ENCODE measurements at regions not wholly inside any gene's neighbourhood (a gene's known extent, or its start where the extent isn't known, plus 50 kb on each side); places are given as distances from the start of the nearest gene placed in this dataset.

DNA sequence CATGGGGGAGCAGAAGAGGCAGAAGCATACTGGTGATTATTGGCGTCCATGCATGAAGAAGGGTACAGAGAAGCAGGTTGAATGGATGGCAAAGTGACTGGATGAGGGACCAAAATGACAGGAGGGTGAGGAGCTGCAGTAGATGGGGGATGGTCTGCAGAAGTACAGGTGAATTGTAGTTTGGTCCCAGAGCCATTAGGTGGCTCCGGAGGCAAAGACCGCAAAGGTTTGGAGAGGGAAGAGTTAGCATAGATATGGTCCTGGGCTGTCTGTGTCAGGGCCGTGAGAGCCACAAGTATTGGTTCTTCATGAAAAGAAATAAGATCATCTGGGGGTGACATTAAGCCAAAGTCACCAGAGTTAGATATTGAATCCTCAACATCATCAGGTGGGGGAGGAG lies 59.0 kb upstream of the ZNF726 start:
- no peak for TF ChIP-seq Cebpa-rat (IDR thresholded peaks at IDR 0.05)
- Histone ChIP-seq H3K4me2 (no peak overlapping the region), H3K9ac (no peak overlapping the region), H3K27ac (no peak overlapping the region), H3K27me3 (no peaks in the 10 kb centered on the region), H3K36me3 (no peaks in the 10 kb centered on the region), H3K4me1 (no peaks in the 10 kb centered on the region), H4K20me1 (no peaks in the 10 kb centered on the region), H3K4me3 (no peak overlapping the region), H3K9me3 (replicated peaks in 1 of 11) (peaks cover 21 to 52% (median 37%) of the 10 kb centered on the region in 11 experiments)

DNA sequence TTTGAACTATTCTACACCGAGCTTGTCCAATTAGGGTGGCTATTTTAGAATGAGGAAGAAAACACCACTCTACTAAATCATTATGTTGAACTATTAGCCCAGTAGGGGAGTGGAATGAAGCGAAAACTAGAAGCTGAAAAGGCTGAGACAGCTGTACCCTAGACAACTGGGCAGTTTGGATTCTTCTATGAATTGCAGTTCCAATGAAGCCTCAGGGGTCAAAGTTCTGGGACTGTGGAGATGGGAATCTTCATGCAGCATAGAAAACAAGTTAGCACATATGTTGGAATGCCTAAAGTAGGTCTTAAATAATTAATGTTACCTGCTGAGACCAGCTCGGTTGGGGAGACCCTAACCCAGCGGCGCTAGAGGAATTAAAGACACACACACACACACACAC lies 62.7 kb upstream of the ZNF726 start:
- no peaks in the 10 kb centered on the region for H4K20me1 ChIP-seq
- H3K27ac ChIP-seq, result no peak overlapping the region
- TF ChIP-seq Cebpa-rat (IDR thresholded peaks at IDR 0.05), result no peak
- peaks cover 33 to 77% (median 66%) of the 10 kb centered on the region in 11 experiments for H3K9me3 ChIP-seq (replicated peaks in 1 of 11)
- H3K27me3 ChIP-seq, result no peaks in the 10 kb centered on the region
- no peak overlapping the region for H3K4me3 ChIP-seq
- H3K9ac ChIP-seq, result no peak overlapping the region
- no peak overlapping the region for H3K4me2 ChIP-seq
- no peaks in the 10 kb centered on the region for H3K36me3 ChIP-seq
- no peaks in the 10 kb centered on the region for H3K4me1 ChIP-seq

DNA sequence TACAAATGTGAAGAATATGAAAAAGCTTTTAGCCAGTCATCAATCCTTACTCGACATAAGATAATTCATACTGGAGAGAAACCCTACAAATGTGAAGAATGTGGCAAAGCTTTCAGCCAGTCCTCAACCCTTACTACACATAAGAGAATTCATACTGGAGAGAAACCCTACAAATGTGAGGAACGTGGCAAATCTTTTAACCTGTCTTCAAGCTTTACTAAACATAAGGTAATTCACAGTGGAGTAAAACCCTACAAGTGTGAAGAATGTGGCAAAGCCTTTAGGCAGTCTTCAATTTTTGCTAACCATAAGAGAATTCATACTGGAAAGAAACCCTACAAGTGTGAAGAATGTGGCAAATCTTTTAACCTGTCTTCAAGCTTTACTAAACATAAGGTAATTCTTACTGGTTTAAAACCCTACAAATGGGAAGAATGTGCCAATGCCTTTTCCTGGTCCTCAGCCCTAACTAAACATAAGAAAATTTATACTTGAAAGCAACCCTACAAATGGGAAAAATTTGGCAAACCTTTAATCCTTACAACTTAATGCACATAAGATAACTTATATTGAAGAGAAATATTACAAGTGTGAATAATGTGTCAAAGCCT lies 74.1 kb upstream of the ZNF681 start:
- no peak overlapping the region for H3K9ac ChIP-seq
- peaks cover 83 to 98% (median 89%) of the 10 kb centered on the region in 11 experiments for H3K9me3 ChIP-seq (replicated peaks in 1 of 11)
- H3K27ac ChIP-seq, result no peak overlapping the region
- TF ChIP-seq Cebpa-rat (IDR thresholded peaks at IDR 0.05), result no peak
- no peaks in the 10 kb centered on the region for H3K36me3 ChIP-seq
- no peak overlapping the region for H3K4me2 ChIP-seq
- H3K4me1 ChIP-seq, result no peaks in the 10 kb centered on the region
- no peaks in the 10 kb centered on the region for H4K20me1 ChIP-seq
- peak overlapping the region in 1 of 10 experiments; percentile 23; a peak in 1 of 20 replicates for H3K4me3 ChIP-seq
- no peaks in the 10 kb centered on the region for H3K27me3 ChIP-seq

DNA sequence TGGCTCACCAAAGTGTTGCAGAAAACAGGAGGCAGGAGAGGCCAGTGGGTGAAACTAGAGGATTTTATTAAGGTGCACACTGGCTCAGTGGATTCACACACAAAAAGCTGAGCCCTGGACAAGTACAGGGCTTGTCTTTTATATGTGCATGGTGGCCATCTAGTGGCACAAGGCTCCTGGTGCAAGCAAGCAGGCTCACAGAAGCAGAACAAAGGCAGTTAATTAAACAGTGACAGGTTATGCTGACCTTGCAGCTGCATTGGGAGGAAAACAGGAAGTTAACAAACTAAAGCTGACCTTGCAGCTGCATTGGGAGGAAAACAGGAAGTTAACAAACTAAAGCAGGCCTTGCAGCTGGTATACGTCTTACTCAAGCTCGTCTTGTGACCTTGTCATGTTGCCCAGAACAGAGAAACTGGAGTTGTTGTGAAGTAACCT lies 65.3 kb upstream of the ZNF681 start:
- Histone ChIP-seq H3K4me1 (peaks cover 0 to 7% (median 0%) of the 10 kb centered on the region in 10 experiments; a peak in 3 of 20 replicates), H3K27me3 (no peaks in the 10 kb centered on the region), H3K36me3 (peaks cover 0 to 35% (median 12%) of the 10 kb centered on the region in 11 experiments; a peak in 17 of 22 replicates), H3K4me3 (peak overlapping the region in 7 of 10 experiments; percentile 10 to 55 (median 29); a peak in 6 of 20 replicates), H4K20me1 (no peaks in the 10 kb centered on the region), H3K4me2 (no peak overlapping the region), H3K27ac (peak overlapping the region; percentile 66 to 87 (median 85); a peak in 21 of 22 replicates), H3K9ac (peak overlapping the region in 10 of 11 experiments; percentile 16 to 68 (median 60); a peak in 16 of 22 replicates), H3K9me3 (replicated peaks in 1 of 11) (peaks cover 82 to 92% (median 90%) of the 10 kb centered on the region in 11 experiments)
- TF ChIP-seq Cebpa-rat (IDR thresholded peaks at IDR 0.05), result peak in 10 of 11 experiments; percentile 45 to 90 (median 82); a peak in 19 of 22 replicates

DNA sequence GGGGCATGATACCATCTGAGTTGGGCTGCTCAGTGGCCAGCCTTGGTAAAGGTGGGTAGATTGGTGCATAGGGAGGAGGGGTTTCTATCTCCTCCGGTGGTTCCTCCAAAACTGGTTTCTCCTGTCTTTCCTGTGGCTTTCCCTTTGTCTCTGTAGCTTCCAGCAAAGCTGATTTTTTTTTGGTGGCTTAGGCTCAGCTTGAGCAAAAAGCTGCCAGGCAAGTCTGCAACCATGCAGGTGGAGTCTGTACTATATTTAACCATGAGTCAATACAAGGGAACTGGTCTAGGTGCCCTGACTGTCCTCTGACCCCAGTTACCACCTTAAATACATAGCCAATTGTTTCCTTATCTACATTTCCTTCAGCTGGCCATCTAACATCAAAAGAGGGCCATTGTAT lies 64.0 kb upstream of the ZNF681 start:
- Histone ChIP-seq H4K20me1 (no peaks in the 10 kb centered on the region), H3K4me2 (no peak overlapping the region), H3K9ac (no peak overlapping the region), H3K27me3 (no peaks in the 10 kb centered on the region), H3K36me3 (peaks cover 0 to 35% (median 12%) of the 10 kb centered on the region in 11 experiments; a peak in 17 of 22 replicates), H3K4me3 (peak overlapping the region in 9 of 10 experiments; percentile 7 to 55 (median 29); a peak in 10 of 20 replicates), H3K27ac (peak overlapping the region in 9 of 11 experiments; percentile 77 to 87 (median 85); a peak in 14 of 22 replicates), H3K4me1 (peaks cover 0 to 7% (median 0%) of the 10 kb centered on the region in 10 experiments; a peak in 3 of 20 replicates), H3K9me3 (replicated peaks in 1 of 11) (peaks cover 85 to 94% (median 91%) of the 10 kb centered on the region in 11 experiments)
- no peak for TF ChIP-seq Cebpa-rat (IDR thresholded peaks at IDR 0.05)

DNA sequence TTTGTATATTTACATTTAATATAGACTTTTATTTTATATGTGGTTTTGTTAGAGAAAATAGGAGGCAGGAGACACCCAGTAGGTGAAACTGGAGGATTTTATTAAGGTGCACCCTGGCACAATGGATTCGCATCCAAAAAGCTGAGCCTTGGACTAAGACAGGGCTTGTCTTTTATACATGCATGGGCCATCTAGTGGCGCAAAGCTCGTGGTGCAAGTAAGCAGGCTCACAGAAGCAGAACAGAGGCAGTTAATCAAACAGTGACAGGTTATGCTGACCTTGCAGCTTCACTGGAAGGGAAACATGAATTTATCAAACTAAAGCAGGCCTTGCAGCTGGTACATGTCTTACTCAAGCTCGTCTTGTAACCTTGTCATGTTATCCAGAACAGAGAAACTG lies 58.8 kb upstream of the ZNF681 start:
- Histone ChIP-seq H3K4me3 (no peak overlapping the region), H3K27ac (no peak overlapping the region), H3K9me3 (replicated peaks in 1 of 11) (peaks cover 71 to 90% (median 77%) of the 10 kb centered on the region in 11 experiments), H3K9ac (no peak overlapping the region), H3K36me3 (peaks cover 0 to 18% (median 8%) of the 10 kb centered on the region in 11 experiments; a peak in 13 of 22 replicates), H3K4me1 (no peaks in the 10 kb centered on the region), H4K20me1 (no peaks in the 10 kb centered on the region), H3K27me3 (no peaks in the 10 kb centered on the region), H3K4me2 (no peak overlapping the region)
- TF ChIP-seq Cebpa-rat (IDR thresholded peaks at IDR 0.05), result no peak

DNA sequence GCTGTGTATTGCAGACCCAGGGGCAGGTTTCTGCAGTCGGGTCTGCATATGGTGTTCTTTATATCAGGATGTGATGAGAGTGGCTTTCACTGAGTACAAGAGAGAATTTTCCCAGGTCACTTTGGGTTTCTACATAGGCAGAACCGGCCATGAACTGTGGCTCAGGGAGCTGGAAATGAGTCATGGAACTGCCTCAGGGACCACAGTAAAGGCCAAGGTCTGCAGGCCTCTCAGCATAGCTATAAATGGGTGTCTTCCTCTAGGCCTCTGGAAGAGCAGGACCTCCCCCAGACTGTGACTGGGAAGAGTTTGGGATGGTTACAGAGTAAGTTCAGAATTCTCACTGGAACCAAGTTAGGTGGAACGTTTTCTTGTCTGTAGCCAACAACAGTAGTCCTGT lies 51.8 kb upstream of the ZNF681 start:
- Histone ChIP-seq H3K36me3 (peaks cover 0 to 5% (median 0%) of the 10 kb centered on the region in 11 experiments; a peak in 1 of 22 replicates), H3K27me3 (no peaks in the 10 kb centered on the region), H3K4me3 (no peak overlapping the region), H3K9ac (no peak overlapping the region), H4K20me1 (no peaks in the 10 kb centered on the region), H3K4me2 (no peak overlapping the region), H3K9me3 (replicated peaks in 1 of 11) (peaks cover 30 to 61% (median 46%) of the 10 kb centered on the region in 11 experiments; a peak in 21 of 22 replicates), H3K27ac (no peak overlapping the region), H3K4me1 (no peaks in the 10 kb centered on the region)
- TF ChIP-seq Cebpa-rat (IDR thresholded peaks at IDR 0.05), result no peak
